GM13977 (cell line): ENCODE measurements at regions not wholly inside any gene's neighbourhood (a gene's known extent, or its start where the extent isn't known, plus 50 kb on each side); places are given as distances from the start of the nearest gene placed in this dataset.

Experiments
- DNase-seq: peaks from one replicate; pipeline ENCODE4 v3.0.0; 2012; ENCODE audit warnings: low spot score
- CTCF ChIP-seq: IDR thresholded peaks from 2 replicates; pipeline ENCODE4 v1.5.1; 2012; ENCODE audit warnings: mild to moderate bottlenecking, control low read depth; ENCODE audit not compliant: insufficient read depth; ENCODE audit errors: extremely low read depth, missing control alignments
- in situ Hi-C: fragments of 300-500 bp; cut with MboI; formaldehyde crosslinking; loops from one replicate; pipeline ENCODE4 v1.12.0; 2022; ENCODE audit warnings: low sequenced_read_pairs, low pct_unique_long_range_greater_than_20kb, mixed read lengths, inconsistent platforms; ENCODE audit not compliant: unreplicated experiment

GRCh38 chr20:41672282-41672681, 54.1 kb upstream of the CHD6 start:
- no peak for DNase-seq
- no peak for TF ChIP-seq CTCF
- in situ Hi-C loops, result no loop called here

- TF ChIP-seq CTCF, result no peak
- DNase-seq, result no peak
- in situ Hi-C loops, result no loop called here
Observed at GRCh38 chr20:41671143-41671542, 53.0 kb upstream of the CHD6 start.

- no peak for DNase-seq
- in situ Hi-C loops, result no loop called here
- no peak for TF ChIP-seq CTCF
Observed at GRCh38 chr20:41670631-41671030, 52.5 kb upstream of the CHD6 start.

GRCh38 chr20:41669708-41670263, 51.6 kb upstream of the CHD6 start:
- TF ChIP-seq CTCF, result no peak
- in situ Hi-C loops, result no loop called here
- DNase-seq, result no peak

- in situ Hi-C loops, result no loop called here
- TF ChIP-seq CTCF, result no peak
- no peak for DNase-seq
Observed at GRCh38 chr20:41668057-41668749, 50.0 kb upstream of the CHD6 start.
